Astrocyte (in vitro differentiated cells and primary cell): ENCODE measurements at regions not wholly inside any gene's neighbourhood (a gene's known extent, or its start where the extent isn't known, plus 50 kb on each side); places are given as distances from the start of the nearest gene placed in this dataset.

ENCODE experiments used
- CTCF ChIP-seq: IDR thresholded peaks from 2 replicates; pipeline ENCODE4 v1.5.1; 2011; ENCODE audit warnings: low read depth, mild to moderate bottlenecking, inconsistent platforms, low read length, moderate library complexity; ENCODE audit not compliant: insufficient read depth
- EZH2 ChIP-seq: IDR thresholded peaks from 2 replicates; pipeline ENCODE4 v1.6.1; 2012; ENCODE audit warnings: mild to moderate bottlenecking, low read length, inconsistent platforms; ENCODE audit not compliant: insufficient read depth

GRCh38 chr7:26598867-26599266 lies 265.5 kb downstream of the SKAP2 start:
- no peak for TF ChIP-seq CTCF
- TF ChIP-seq EZH2 = no peak
